ENCODE measurements at regions not wholly inside any gene's neighbourhood (a gene's known extent, or its start where the extent isn't known, plus 50 kb on each side); places are given as distances from the start of the nearest gene placed in this dataset.

GRCh38 chr7:145105561-145105960, 269.7 kb upstream of the TPK1 start:
- TF ChIP-seq EZH2phosphoT487 (IDR thresholded peaks at IDR 0.05; ENCODE audit: low read depth), result no peak
- TF ChIP-seq, protein P1, sequence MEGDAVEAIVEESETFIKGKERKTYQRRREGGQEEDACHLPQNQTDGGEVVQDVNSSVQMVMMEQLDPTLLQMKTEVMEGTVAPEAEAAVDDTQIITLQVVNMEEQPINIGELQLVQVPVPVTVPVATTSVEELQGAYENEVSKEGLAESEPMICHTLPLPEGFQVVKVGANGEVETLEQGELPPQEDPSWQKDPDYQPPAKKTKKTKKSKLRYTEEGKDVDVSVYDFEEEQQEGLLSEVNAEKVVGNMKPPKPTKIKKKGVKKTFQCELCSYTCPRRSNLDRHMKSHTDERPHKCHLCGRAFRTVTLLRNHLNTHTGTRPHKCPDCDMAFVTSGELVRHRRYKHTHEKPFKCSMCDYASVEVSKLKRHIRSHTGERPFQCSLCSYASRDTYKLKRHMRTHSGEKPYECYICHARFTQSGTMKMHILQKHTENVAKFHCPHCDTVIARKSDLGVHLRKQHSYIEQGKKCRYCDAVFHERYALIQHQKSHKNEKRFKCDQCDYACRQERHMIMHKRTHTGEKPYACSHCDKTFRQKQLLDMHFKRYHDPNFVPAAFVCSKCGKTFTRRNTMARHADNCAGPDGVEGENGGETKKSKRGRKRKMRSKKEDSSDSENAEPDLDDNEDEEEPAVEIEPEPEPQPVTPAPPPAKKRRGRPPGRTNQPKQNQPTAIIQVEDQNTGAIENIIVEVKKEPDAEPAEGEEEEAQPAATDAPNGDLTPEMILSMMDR (IDR thresholded peaks at IDR 0.05; ENCODE audit: low read depth, low read length), result no peak
